ENCODE measurements at regions not wholly inside any gene's neighbourhood (a gene's known extent, or its start where the extent isn't known, plus 50 kb on each side); places are given as distances from the start of the nearest gene placed in this dataset.

DNA sequence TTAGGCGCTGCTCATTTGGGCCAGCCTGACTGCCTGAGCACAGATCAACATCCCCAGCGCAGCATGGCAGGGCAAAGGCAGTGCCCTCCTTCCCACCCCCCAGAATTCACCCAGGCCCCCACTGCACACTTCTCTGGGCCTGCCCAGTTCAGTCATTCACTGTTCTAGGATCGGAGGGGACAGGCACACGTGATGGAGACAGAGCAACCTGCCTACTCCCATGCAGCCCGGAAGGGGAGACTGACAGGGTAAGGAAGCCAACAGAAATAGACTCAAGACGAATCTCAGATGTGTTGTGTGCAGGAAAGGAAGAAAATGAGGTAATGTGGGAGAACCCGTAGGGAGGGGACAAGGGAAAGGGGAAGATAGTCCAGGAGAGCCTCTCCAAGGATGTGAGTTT lies 59.2 kb upstream of the LYRM9 start:
- TF ChIP-seq, protein P1, sequence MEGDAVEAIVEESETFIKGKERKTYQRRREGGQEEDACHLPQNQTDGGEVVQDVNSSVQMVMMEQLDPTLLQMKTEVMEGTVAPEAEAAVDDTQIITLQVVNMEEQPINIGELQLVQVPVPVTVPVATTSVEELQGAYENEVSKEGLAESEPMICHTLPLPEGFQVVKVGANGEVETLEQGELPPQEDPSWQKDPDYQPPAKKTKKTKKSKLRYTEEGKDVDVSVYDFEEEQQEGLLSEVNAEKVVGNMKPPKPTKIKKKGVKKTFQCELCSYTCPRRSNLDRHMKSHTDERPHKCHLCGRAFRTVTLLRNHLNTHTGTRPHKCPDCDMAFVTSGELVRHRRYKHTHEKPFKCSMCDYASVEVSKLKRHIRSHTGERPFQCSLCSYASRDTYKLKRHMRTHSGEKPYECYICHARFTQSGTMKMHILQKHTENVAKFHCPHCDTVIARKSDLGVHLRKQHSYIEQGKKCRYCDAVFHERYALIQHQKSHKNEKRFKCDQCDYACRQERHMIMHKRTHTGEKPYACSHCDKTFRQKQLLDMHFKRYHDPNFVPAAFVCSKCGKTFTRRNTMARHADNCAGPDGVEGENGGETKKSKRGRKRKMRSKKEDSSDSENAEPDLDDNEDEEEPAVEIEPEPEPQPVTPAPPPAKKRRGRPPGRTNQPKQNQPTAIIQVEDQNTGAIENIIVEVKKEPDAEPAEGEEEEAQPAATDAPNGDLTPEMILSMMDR (IDR thresholded peaks at IDR 0.05): no peak
- TF ChIP-seq POLR2A (IDR thresholded peaks at IDR 0.05): no peak
